ENCODE measurements at regions not wholly inside any gene's neighbourhood (a gene's known extent, or its start where the extent isn't known, plus 50 kb on each side); places are given as distances from the start of the nearest gene placed in this dataset.
"Not testable (repeated sequence)": the region's sequence is repeated elsewhere in the genome, so short reads cannot be mapped to it uniquely, and the experiment has no call there.

GRCh38 chr13:33678084-33678483 lies 139.9 kb upstream of the RFC3 start:
- no peak for TF ChIP-seq CTCF (conservative IDR thresholded peaks at IDR 0.05; ENCODE audit: control insufficient read depth, insufficient read depth, low read depth, low read length)
- H3K4me3 ChIP-seq (ENCODE audit: control insufficient read depth, low read depth, low read length) = no peak overlapping the region
- DNase-seq (ENCODE audit: low read depth) = no peak

- H3K4me3 ChIP-seq (ENCODE audit: control insufficient read depth, low read depth, low read length) = no peak overlapping the region
- DNase-seq (ENCODE audit: low read depth) = peak; percentile 71
- TF ChIP-seq CTCF (conservative IDR thresholded peaks at IDR 0.05; ENCODE audit: control insufficient read depth, insufficient read depth, low read depth, low read length) = no peak
Measured at GRCh38 chr13:33678906-33679657, 138.9 kb upstream of the RFC3 start.

- TF ChIP-seq CTCF (conservative IDR thresholded peaks at IDR 0.05; ENCODE audit: control insufficient read depth, insufficient read depth, low read depth, low read length) = no peak
- DNase-seq (ENCODE audit: low read depth) = no peak
- no peak overlapping the region for H3K4me3 ChIP-seq (ENCODE audit: control insufficient read depth, low read depth, low read length)
Measured at GRCh38 chr13:33679658-33680012, 138.3 kb upstream of the RFC3 start.

- TF ChIP-seq CTCF (conservative IDR thresholded peaks at IDR 0.05; ENCODE audit: control insufficient read depth, insufficient read depth, low read depth, low read length) = no peak
- DNase-seq (ENCODE audit: low read depth) = no peak
- H3K4me3 ChIP-seq (ENCODE audit: control insufficient read depth, low read depth, low read length) = no peak overlapping the region
Measured at GRCh38 chr13:33682020-33682564, 135.9 kb upstream of the RFC3 start.

GRCh38 chr13:33682646-33683045 lies 135.3 kb upstream of the RFC3 start:
- DNase-seq (ENCODE audit: low read depth); H3K4me3 ChIP-seq (ENCODE audit: control insufficient read depth, low read depth, low read length): not testable (repeated sequence)

- DNase-seq (ENCODE audit: low read depth) = no peak
- no peak overlapping the region for H3K4me3 ChIP-seq (ENCODE audit: control insufficient read depth, low read depth, low read length)
- TF ChIP-seq CTCF (conservative IDR thresholded peaks at IDR 0.05; ENCODE audit: control insufficient read depth, insufficient read depth, low read depth, low read length) = no peak
Measured at GRCh38 chr13:33683376-33683775, 134.6 kb upstream of the RFC3 start.

- DNase-seq (ENCODE audit: low read depth) = no peak
- no peak for TF ChIP-seq CTCF (conservative IDR thresholded peaks at IDR 0.05; ENCODE audit: control insufficient read depth, insufficient read depth, low read depth, low read length)
- no peak overlapping the region for H3K4me3 ChIP-seq (ENCODE audit: control insufficient read depth, low read depth, low read length)
Measured at GRCh38 chr13:33684874-33685273, 133.1 kb upstream of the RFC3 start.
